ENCODE measurements at regions not wholly inside any gene's neighbourhood (a gene's known extent, or its start where the extent isn't known, plus 50 kb on each side); places are given as distances from the start of the nearest gene placed in this dataset.

- no peak for TF ChIP-seq CTCF (IDR thresholded peaks at IDR 0.05; ENCODE audit: insufficient read depth, low read depth, low read length, missing control alignments)
- DNase-seq (ENCODE audit: low read depth) = no peak
- no peak overlapping the region for H3K4me3 ChIP-seq (ENCODE audit: low read length)
These were observed 81.3 kb upstream of the DYNAP start for GRCh38 chr18:54509793-54510192.

GRCh38 chr18:54515149-54515548 is 75.9 kb upstream of the DYNAP start:
- H3K4me3 ChIP-seq (ENCODE audit: low read length) = no peak overlapping the region
- no peak for TF ChIP-seq CTCF (IDR thresholded peaks at IDR 0.05; ENCODE audit: insufficient read depth, low read depth, low read length, missing control alignments)
- DNase-seq (ENCODE audit: low read depth) = no peak

- TF ChIP-seq CTCF (IDR thresholded peaks at IDR 0.05; ENCODE audit: insufficient read depth, low read depth, low read length, missing control alignments) = no peak
- no peak for DNase-seq (ENCODE audit: low read depth)
These were observed 73.5 kb upstream of the DYNAP start for GRCh38 chr18:54517521-54517920.

GRCh38 chr18:54521846-54522245 is 69.2 kb upstream of the DYNAP start:
- no peak for TF ChIP-seq CTCF (IDR thresholded peaks at IDR 0.05; ENCODE audit: insufficient read depth, low read depth, low read length, missing control alignments)
- DNase-seq (ENCODE audit: low read depth) = no peak
- no peak overlapping the region for H3K4me3 ChIP-seq (ENCODE audit: low read length)

More at GRCh38 chr18:54517521-54517920, 73.5 kb upstream of the DYNAP start:
- H3K4me3 ChIP-seq (ENCODE audit: low read length) = no peak overlapping the region

GRCh38 chr18:54528942-54529376 is 62.1 kb upstream of the DYNAP start:
- no peak for DNase-seq (ENCODE audit: low read depth)
- no peak for TF ChIP-seq CTCF (IDR thresholded peaks at IDR 0.05; ENCODE audit: insufficient read depth, low read depth, low read length, missing control alignments)
- H3K4me3 ChIP-seq (ENCODE audit: low read length) = no peak overlapping the region

GRCh38 chr18:54529444-54529843 is 61.6 kb upstream of the DYNAP start:
- H3K4me3 ChIP-seq (ENCODE audit: low read length) = no peak overlapping the region
- no peak for DNase-seq (ENCODE audit: low read depth)

More at GRCh38 chr18:54529444-54529843, 61.6 kb upstream of the DYNAP start:
- no peak for TF ChIP-seq CTCF (IDR thresholded peaks at IDR 0.05; ENCODE audit: insufficient read depth, low read depth, low read length, missing control alignments)
